ENCODE measurements at regions not wholly inside any gene's neighbourhood (a gene's known extent, or its start where the extent isn't known, plus 50 kb on each side); places are given as distances from the start of the nearest gene placed in this dataset.
A peak's percentile ranks its signal among the peaks of the same experiment; 100 is the strongest.

GRCh38 chr2:5102823-5103222 lies 589.4 kb upstream of the SOX11 start:
- DNase-seq, result no peak

GRCh38 chr2:5111581-5111980 lies 580.6 kb upstream of the SOX11 start:
- no peak for DNase-seq

- no peak for DNase-seq
These were observed 573.1 kb upstream of the SOX11 start for GRCh38 chr2:5119046-5119445.

- DNase-seq, result no peak
These were observed 571.1 kb upstream of the SOX11 start for GRCh38 chr2:5121121-5121520.

GRCh38 chr2:5121642-5122041 lies 570.5 kb upstream of the SOX11 start:
- no peak for DNase-seq

- DNase-seq, result no peak
These were observed 568.5 kb upstream of the SOX11 start for GRCh38 chr2:5123582-5124196.

GRCh38 chr2:5125017-5125730 lies 567.0 kb upstream of the SOX11 start:
- no peak for DNase-seq

GRCh38 chr2:5132281-5132680 lies 559.9 kb upstream of the SOX11 start:
- DNase-seq, result no peak

GRCh38 chr2:5140347-5140746 lies 551.8 kb upstream of the SOX11 start:
- peak; percentile 88 for DNase-seq

- DNase-seq, result no peak
These were observed 548.0 kb upstream of the SOX11 start for GRCh38 chr2:5144159-5144558.

GRCh38 chr2:5145053-5145452 lies 547.1 kb upstream of the SOX11 start:
- no peak for DNase-seq

- peak; percentile 71 for DNase-seq
These were observed 546.4 kb upstream of the SOX11 start for GRCh38 chr2:5145801-5146200.

GRCh38 chr2:5148392-5149085 lies 543.6 kb upstream of the SOX11 start:
- no peak for DNase-seq

GRCh38 chr2:5150871-5151270 lies 541.3 kb upstream of the SOX11 start:
- no peak for DNase-seq

GRCh38 chr2:5164776-5165525 lies 527.2 kb upstream of the SOX11 start:
- peak; percentile 72 for DNase-seq

- DNase-seq, result no peak
These were observed 519.3 kb upstream of the SOX11 start for GRCh38 chr2:5172923-5173322.

- no peak for DNase-seq
These were observed 518.2 kb upstream of the SOX11 start for GRCh38 chr2:5173876-5174535.

GRCh38 chr2:5175231-5175630 lies 517.0 kb upstream of the SOX11 start:
- no peak for DNase-seq

GRCh38 chr2:5176764-5177163 lies 515.4 kb upstream of the SOX11 start:
- DNase-seq, result no peak

- no peak for DNase-seq
These were observed 509.2 kb upstream of the SOX11 start for GRCh38 chr2:5183031-5183430.

GRCh38 chr2:5187283-5187682 lies 504.9 kb upstream of the SOX11 start:
- DNase-seq, result no peak

GRCh38 chr2:5188636-5189035 lies 503.5 kb upstream of the SOX11 start:
- no peak for DNase-seq

- DNase-seq, result no peak
These were observed 502.2 kb upstream of the SOX11 start for GRCh38 chr2:5190023-5190422.
